T-helper 1 cell treated with Interleukin-12 subunit alpha and Interleukin-12 subunit beta and Interleukin-4 antibody, amounts not matched to agents 30 ng/mL and 1 ng/mL, for 36 hours (primary cell): ENCODE measurements at regions not wholly inside any gene's neighbourhood (a gene's known extent, or its start where the extent isn't known, plus 50 kb on each side); places are given as distances from the start of the nearest gene placed in this dataset.
"Not testable (repeated sequence)": the region's sequence is repeated elsewhere in the genome, so short reads cannot be mapped to it uniquely, and the experiment has no call there.

Experiments
- intact Hi-C: fragments of 100-400 bp; cut with micrococcal nuclease; formaldehyde crosslinking; loops from one replicate; pipeline ENCODE4 v1.15.1; 2024

DNA sequence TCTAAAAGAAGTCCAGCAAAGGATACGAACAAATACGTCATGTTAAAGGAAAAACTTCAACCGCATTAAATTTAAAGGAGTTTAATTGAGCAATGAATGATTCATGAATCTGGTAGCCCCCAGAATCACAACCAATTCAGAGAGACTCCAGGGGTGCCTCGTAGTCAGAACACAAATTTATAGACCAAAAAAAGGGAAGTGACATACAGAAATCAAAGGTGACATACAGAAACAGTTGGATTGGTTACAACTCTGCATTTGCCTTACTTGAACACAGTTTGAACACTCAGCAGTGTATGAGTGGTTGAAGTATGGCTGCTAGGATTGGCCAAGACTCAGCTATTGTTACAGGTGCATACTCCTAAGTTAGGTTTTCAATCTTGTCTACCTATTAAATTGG, 59.5 kb upstream of the SERP2 start:
- intact Hi-C loops: not testable (repeated sequence)

DNA sequence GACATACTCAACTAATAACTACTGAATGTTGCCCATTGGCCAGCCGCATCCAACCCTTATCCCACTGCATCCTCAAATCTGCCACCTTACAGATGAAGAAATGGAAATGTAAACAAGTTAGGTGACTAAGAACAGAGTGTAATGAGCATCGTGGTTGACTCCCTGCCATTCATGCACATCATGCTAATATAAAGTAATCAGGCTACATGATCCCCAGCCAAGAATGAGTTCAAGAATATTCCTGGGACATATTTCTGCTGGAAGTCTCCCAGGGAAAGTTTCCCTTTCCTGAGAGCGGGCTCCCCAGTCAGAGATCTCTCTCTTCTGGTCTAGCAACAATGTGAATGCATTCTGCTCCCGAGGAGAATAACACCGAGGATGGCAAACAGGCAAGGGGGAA, 55.9 kb upstream of the SERP2 start:
- intact Hi-C loops: no loop called here

DNA sequence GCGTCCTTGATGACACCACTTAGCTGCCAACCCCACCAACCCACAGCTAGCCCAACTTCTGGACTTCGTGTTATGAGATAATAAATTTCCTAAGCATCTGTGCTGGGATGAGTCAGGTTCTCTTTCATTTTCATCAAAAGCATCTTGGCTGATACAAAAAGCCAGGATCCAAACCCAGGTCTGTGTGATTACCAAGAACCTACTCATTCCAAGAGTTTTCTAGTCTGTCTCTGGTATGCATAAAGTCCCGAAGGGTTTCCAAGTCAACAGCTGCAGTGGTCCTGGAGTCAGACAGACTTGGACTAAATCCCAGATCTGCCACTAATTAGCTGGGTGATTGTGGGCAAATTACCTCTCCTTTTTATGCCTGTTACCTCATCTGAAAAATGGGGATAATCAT, 55.5 kb upstream of the SERP2 start:
- intact Hi-C loops: no loop called here

DNA sequence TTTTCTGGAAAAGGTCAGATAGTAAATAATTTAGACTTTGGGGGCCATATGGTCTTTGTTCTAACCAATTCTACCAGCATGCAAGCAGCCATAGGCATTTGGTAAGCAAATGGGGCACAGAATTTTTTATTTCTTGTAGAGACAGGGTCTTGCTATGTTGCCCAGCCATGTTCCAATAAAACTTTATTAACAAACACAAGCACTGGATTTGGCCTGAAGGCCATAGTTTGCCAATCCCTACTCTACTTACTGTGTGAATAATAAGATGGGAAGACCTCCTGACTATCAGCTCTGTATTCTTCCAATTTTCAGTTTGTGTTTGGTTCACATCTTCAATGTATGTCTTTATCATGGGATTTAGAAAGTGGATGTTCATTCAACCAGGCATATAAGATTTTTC, 53.0 kb upstream of the SERP2 start:
- intact Hi-C loops: no loop called here

DNA sequence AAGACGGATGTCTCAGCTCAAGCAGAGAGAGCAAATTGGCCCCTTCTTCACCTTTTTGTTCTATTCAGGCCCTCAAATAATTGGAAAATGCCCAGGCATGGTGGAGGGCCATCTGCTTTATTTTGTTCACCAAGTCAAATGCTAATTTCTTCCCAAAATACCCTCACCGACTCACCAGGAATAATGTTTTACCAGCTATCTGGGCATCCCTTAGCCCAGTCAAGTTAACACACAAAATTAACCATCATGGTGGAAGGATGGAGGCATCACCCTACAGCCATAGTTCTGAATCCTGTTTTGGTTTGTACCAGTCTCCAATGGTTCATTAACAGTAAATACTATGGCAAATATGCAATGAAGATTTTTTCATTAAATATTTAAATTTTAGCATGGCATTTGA, 51.7 kb upstream of the SERP2 start:
- intact Hi-C loops: no loop called here

DNA sequence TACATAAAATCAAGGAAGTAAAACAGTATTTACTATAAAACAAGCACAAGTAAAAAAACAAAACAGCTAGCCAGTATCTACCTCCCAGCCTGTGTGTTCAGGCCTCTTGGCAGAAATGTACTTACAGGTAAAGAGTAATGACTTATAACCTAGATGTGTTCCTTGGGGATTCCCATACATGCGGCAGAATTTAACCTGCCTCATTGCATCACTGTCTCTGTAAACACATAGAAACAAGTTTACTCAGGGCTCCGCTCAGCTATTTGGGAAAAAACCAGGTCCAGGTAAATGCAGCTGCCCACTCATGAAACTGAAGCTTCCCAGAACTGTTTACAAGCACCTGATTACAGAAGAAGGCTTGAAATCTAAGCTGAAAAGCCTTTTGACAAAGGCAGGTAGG, 50.7 kb upstream of the SERP2 start:
- intact Hi-C loops: no loop called here

DNA sequence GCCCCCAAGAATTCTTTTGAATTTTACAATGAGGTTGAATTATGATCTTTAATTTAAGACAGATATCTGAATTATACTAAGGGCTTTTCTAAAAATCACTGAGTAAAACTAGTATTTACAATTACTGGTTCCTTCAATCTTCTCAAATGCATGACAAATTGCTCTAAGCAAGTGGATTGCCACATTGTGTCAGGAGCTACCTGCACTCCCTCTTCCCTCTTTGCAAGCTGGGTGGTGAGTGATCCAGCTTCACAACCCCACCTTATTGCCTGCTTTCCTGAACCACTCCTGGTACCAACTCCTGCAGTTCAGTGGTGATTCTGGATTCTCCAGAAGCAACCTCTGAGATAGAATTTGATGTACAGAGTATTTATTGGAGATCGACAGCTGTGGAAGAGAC, 49.9 kb upstream of the SERP2 start:
- intact Hi-C loops: no loop called here
